ENCODE measurements at regions not wholly inside any gene's neighbourhood (a gene's known extent, or its start where the extent isn't known, plus 50 kb on each side); places are given as distances from the start of the nearest gene placed in this dataset.
"Not testable (repeated sequence)": the region's sequence is repeated elsewhere in the genome, so short reads cannot be mapped to it uniquely, and the experiment has no call there.

DNA sequence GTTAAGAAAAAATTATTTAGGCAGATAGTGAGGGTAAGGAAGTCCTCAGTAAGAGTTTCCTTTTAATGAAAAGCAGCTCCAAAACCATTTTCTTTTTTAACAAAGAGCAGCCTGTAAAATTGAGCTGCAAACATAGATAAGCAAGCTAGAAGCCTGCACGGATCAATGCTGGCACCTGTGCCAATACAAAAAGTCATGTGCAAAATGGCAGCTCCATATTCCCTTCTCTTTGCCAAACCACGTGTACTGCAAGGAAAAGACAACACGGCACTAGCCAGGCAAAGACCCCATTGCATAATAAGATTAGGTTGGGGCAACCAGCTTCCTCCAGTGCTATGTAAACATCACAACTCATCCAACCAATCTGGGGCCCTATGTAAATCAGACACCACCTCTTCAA is 268.4 kb upstream of the INTU start:
- TF ChIP-seq POLR2A (IDR thresholded peaks at IDR 0.05) = no peak
- TF ChIP-seq CTCF (IDR thresholded peaks at IDR 0.05) = no peak
- no peak for DNase-seq (ENCODE audit: low spot score in 2 of 2)
- intact Hi-C loops (cut with DNase I; ENCODE audit: low total_unique reads) = no loop called here
- no peak overlapping the region for H3K4me3 ChIP-seq (ENCODE audit: low read depth, poor library complexity, severe bottlenecking)
- WGBS, 2 donors = 54 to 77% methylated on average over 3 of the region's 3 CpGs

- no peak for DNase-seq (ENCODE audit: low spot score in 2 of 2)
- TF ChIP-seq POLR2A (IDR thresholded peaks at IDR 0.05) (no peak), CTCF (IDR thresholded peaks at IDR 0.05) (no peak)
- intact Hi-C loops (cut with DNase I; ENCODE audit: low total_unique reads) = no loop called here
- H3K4me3 ChIP-seq (ENCODE audit: low read depth, poor library complexity, severe bottlenecking) = no peak overlapping the region
These were observed 267.8 kb upstream of the INTU start for GRCh38 chr4:127364911-127365310.

- intact Hi-C loops (cut with DNase I; ENCODE audit: low total_unique reads) = no loop called here
- 52 to 59% methylated on average over 6 of the region's 6 CpGs for WGBS, 2 donors
- TF ChIP-seq CTCF (IDR thresholded peaks at IDR 0.05) (no peak), POLR2A (IDR thresholded peaks at IDR 0.05) (no peak)
These were observed 262.2 kb upstream of the INTU start for GRCh38 chr4:127370604-127371003.

GRCh38 chr4:127379499-127379898 is 253.3 kb upstream of the INTU start:
- TF ChIP-seq CTCF (IDR thresholded peaks at IDR 0.05) (no peak), POLR2A (IDR thresholded peaks at IDR 0.05) (no peak)
- intact Hi-C loops (cut with DNase I; ENCODE audit: low total_unique reads) = no loop called here
- no peak overlapping the region for H3K4me3 ChIP-seq (ENCODE audit: low read depth, poor library complexity, severe bottlenecking)
- no peak for DNase-seq (ENCODE audit: low spot score in 2 of 2)
- WGBS, 2 donors = 68 to 78% methylated on average over 7 of the region's 7 CpGs

More at GRCh38 chr4:127370604-127371003, 262.2 kb upstream of the INTU start:
- H3K4me3 ChIP-seq (ENCODE audit: low read depth, poor library complexity, severe bottlenecking) = no peak overlapping the region
- no peak for DNase-seq (ENCODE audit: low spot score in 2 of 2)

DNA sequence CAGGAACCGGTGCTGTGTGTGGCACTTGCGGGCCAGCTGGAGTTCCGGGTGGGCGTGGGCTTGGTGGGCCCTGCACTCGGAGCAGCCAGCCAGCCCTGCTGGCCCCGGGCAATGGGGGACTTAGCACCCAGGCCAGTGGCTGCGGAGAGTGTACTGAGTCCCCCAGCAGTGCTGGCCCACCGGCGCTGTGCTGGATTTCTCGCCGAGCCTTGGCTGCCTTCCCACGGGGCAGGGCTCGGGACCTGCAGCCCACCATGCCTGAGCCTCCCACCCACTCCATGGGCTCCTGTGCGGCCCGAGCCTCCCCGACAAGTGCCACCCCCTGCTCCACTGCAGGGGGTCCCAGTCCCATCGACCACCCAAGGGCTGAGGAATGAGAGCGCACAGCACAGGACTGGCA is 252.8 kb upstream of the INTU start:
- intact Hi-C loops (cut with DNase I; ENCODE audit: low total_unique reads); H3K4me3 ChIP-seq (ENCODE audit: low read depth, poor library complexity, severe bottlenecking); DNase-seq (ENCODE audit: low spot score in 2 of 2): not testable (repeated sequence)
- WGBS, 2 donors = 79 to 87% methylated on average over 12 to 18 of the region's 18 CpGs

GRCh38 chr4:127383666-127384065 is 249.1 kb upstream of the INTU start:
- TF ChIP-seq POLR2A (IDR thresholded peaks at IDR 0.05) = no peak
- TF ChIP-seq CTCF (IDR thresholded peaks at IDR 0.05) = no peak
- no peak overlapping the region for H3K4me3 ChIP-seq (ENCODE audit: low read depth, poor library complexity, severe bottlenecking)
- intact Hi-C loops (cut with DNase I; ENCODE audit: low total_unique reads) = no loop called here
- no peak for DNase-seq (ENCODE audit: low spot score in 2 of 2)

All from lower leg skin (tissue), 4 donors.